Transverse colon (tissue), 4 donors: ENCODE measurements at regions not wholly inside any gene's neighbourhood (a gene's known extent, or its start where the extent isn't known, plus 50 kb on each side); places are given as distances from the start of the nearest gene placed in this dataset.

ENCODE experiments used
- DNase-seq: peaks from one replicate; pipeline ENCODE4 v3.0.0-alpha.2; 2019
- H3K27ac ChIP-seq, 4 donors: fragments of 200-600 bp; sonication (generic); 2 replicates each; pipeline ENCODE4 v1.5.1; 2016 to 2018; ENCODE audit warnings: inconsistent platforms in 4 of 4
- H3K27me3 ChIP-seq: fragments of 200-600 bp; sonication (generic); 2 replicates; pipeline ENCODE4 v1.5.1; 2017; ENCODE audit warnings: inconsistent platforms
- H3K36me3 ChIP-seq, 4 donors: fragments of 200-600 bp; sonication (generic); 2 replicates each; pipeline ENCODE4 v1.5.1; 2017 to 2019; ENCODE audit warnings: inconsistent platforms in 4 of 4
- H3K4me1 ChIP-seq, 4 donors: fragments of 200-600 bp; sonication (generic); 2 replicates each; pipeline ENCODE4 v1.5.1; 2017 to 2020; ENCODE audit warnings: inconsistent platforms in 4 of 4
- H3K4me3 ChIP-seq, 4 donors: fragments of 200-600 bp; sonication (generic); 1 replicate in 1 of 4; 2 replicates in 3 of 4; pipeline versions ENCODE4 v1.5.1 to v1.6.1; 2017 to 2019; ENCODE audit warnings: inconsistent platforms in 4 of 4
- H3K9me3 ChIP-seq, 2 donors: fragments of 200-600 bp; sonication (generic); 2 replicates each; pipeline ENCODE4 v1.5.1; 2017 to 2019; ENCODE audit warnings: inconsistent platforms in 2 of 2
- EP300 ChIP-seq: sonication (generic); formaldehyde crosslinking; IDR thresholded peaks from one replicate; pipeline ENCODE4 v1.6.1; 2017; ENCODE audit warnings: antibody characterized with exemption, low read depth
- POLR2A ChIP-seq: fragments of 450-650 bp; IDR thresholded peaks from one replicate; pipeline ENCODE4 v1.6.1; 2016; ENCODE audit warnings: antibody characterized with exemption, mild to moderate bottlenecking, moderate library complexity
- POLR2AphosphoS5 ChIP-seq, 3 donors: sonication (generic); formaldehyde crosslinking; IDR thresholded peaks; one replicate each; pipeline ENCODE4 v1.6.1; 2016; ENCODE audit warnings: antibody characterized with exemption in 3 of 3
- WGBS, 2 donors: methylation state at CpG; one replicate each; pipeline ENCODE4 v1.1.5; 2018; ENCODE audit warnings: low coverage in 1 of 2; 5-methylcytosine and 5-hydroxymethylcytosine counted together
- in situ Hi-C, 4 donors: fragments of 200-750 bp; cut with MboI; loops; one replicate each; pipeline versions ENCODE4 v1.15.0 to v1.15.1; 2017; ENCODE audit warnings: low sequenced_read_pairs in 3 of 4, low pct_ligation_motif_present in 1 of 4, low pct_unique_long_range_greater_than_20kb in 1 of 4
- intact Hi-C: fragments of 100-400 bp; cut with DNase I; formaldehyde crosslinking; loops from one replicate; pipeline ENCODE4 v1.15.1; 2023; ENCODE audit warnings: low total_unique reads
- TF ChIP-seq, protein P1 (sequence below), 5 experiments: fragments of 200-600 bp in 3 of 5; fragments of 450-650 bp in 2 of 5; sonication (generic) in 3 of 5; IDR thresholded peaks; 1 replicate in 2 of 5; 2 replicates in 3 of 5; pipeline ENCODE4 v1.5.1; 2016 to 2017; ENCODE audit warnings: antibody characterized with exemption in 5 of 5, inconsistent platforms in 3 of 5, mild to moderate bottlenecking in 2 of 5, moderate library complexity in 1 of 5

DNA sequence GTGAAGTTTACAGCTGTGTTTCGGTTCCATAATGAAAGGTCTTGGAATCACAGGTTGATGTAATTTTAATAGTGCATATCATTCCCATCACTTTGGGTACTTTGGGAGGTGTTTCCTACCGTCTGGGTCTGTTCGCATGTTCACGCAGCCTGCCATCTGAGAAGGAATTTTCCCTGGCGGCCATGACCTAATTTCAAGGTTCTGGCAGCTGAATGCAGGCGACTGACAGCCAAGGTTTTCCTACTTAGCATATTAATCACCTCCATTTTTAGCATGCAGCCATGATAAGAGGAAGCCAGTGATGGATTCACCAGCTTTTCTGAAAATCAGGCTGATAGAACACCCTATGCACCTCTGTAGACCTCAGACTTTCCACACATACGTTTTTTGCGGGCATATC is 319.1 kb upstream of the TMEM229A start:
- Histone ChIP-seq H3K36me3 (no peaks in the 10 kb centered on the region), H3K9me3 (no peaks in the 10 kb centered on the region), H3K4me3 (no peak overlapping the region), H3K4me1 (no peaks in the 10 kb centered on the region), H3K27me3 (no peaks in the 10 kb centered on the region), H3K27ac (no peak overlapping the region)
- intact Hi-C loops = no loop called here
- TF ChIP-seq, protein P1, sequence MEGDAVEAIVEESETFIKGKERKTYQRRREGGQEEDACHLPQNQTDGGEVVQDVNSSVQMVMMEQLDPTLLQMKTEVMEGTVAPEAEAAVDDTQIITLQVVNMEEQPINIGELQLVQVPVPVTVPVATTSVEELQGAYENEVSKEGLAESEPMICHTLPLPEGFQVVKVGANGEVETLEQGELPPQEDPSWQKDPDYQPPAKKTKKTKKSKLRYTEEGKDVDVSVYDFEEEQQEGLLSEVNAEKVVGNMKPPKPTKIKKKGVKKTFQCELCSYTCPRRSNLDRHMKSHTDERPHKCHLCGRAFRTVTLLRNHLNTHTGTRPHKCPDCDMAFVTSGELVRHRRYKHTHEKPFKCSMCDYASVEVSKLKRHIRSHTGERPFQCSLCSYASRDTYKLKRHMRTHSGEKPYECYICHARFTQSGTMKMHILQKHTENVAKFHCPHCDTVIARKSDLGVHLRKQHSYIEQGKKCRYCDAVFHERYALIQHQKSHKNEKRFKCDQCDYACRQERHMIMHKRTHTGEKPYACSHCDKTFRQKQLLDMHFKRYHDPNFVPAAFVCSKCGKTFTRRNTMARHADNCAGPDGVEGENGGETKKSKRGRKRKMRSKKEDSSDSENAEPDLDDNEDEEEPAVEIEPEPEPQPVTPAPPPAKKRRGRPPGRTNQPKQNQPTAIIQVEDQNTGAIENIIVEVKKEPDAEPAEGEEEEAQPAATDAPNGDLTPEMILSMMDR (IDR thresholded peaks at IDR 0.05) = no peak
- TF ChIP-seq EP300 (no peak), POLR2A (no peak), POLR2AphosphoS5 (IDR thresholded peaks at IDR 0.05) (no peak)
- in situ Hi-C loops = no loop called here
- 48 to 64% methylated on average over 4 to 8 of the region's 8 CpGs for WGBS, 2 donors
- no peak for DNase-seq

DNA sequence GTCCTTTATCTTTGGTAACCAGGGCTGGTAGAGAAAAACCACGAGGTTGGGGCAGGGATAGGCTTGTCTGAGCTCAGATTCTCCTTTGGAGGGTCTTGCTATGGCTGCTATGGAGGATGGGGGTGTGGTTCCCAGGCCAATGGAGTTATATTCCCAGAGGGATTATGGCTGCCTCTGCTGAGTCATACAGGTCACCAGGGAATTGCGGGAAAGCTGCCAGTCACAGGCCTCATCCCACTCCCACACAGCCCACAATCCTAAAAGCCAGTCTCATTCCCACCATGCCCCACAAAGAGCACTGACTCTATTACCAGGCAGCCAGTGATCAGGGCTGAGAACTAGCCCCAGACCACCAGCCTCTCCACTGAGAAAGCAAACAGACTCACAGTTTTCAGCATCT is 316.6 kb upstream of the TMEM229A start:
- no peak overlapping the region for H3K27ac ChIP-seq
- no peaks in the 10 kb centered on the region for H3K36me3 ChIP-seq
- H3K27me3 ChIP-seq = no peaks in the 10 kb centered on the region
- 58% methylated on average over 2 of the region's 2 CpGs; no CpG with 5 or more reads in 1 of the 2 donors for WGBS, 2 donors
- H3K4me3 ChIP-seq = no peak overlapping the region
- no peak for DNase-seq
- in situ Hi-C loops = no loop called here
- no peaks in the 10 kb centered on the region for H3K9me3 ChIP-seq
- intact Hi-C loops = loop anchor here (1.0 kb wide), 1 partner anchor 10 kb away; no protein-coding TSS in a partner anchor
- no peak for TF ChIP-seq POLR2AphosphoS5 (IDR thresholded peaks at IDR 0.05)
- TF ChIP-seq EP300 = no peak
- TF ChIP-seq, protein P1 (IDR thresholded peaks at IDR 0.05) = no peak
- TF ChIP-seq POLR2A = no peak
- no peaks in the 10 kb centered on the region for H3K4me1 ChIP-seq

DNA sequence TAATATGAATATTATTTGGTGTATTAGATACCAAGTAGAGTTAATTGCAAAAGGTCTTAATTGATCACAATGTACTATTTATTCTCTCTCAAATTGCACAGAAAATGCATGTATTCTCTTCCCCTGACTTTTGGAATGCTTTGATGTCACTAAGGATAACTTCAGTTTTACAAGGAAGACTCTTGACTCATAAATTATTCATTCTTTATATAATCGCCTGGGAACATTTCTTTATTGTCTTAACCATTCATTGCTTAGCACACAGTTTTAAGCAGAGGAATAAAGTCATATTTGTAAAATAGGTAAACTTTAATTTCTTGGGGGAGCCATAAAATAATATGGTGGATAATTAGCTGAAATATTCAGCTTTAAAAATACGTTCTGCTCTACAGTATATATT is 306.0 kb upstream of the TMEM229A start:
- H3K27ac ChIP-seq = no peak overlapping the region
- intact Hi-C loops (no loop called here), in situ Hi-C loops (no loop called here)
- no peaks in the 10 kb centered on the region for H3K27me3 ChIP-seq
- no peak for DNase-seq
- H3K4me3 ChIP-seq = no peak overlapping the region
- no peaks in the 10 kb centered on the region for H3K36me3 ChIP-seq
- WGBS, 2 donors = 37 to 41% methylated on average over 2 of the region's 2 CpGs
- H3K4me1 ChIP-seq = no peaks in the 10 kb centered on the region
- TF ChIP-seq POLR2A (no peak), POLR2AphosphoS5 (IDR thresholded peaks at IDR 0.05) (no peak), EP300 (no peak)
- TF ChIP-seq, protein P1 (IDR thresholded peaks at IDR 0.05) = no peak
- no peaks in the 10 kb centered on the region for H3K9me3 ChIP-seq

DNA sequence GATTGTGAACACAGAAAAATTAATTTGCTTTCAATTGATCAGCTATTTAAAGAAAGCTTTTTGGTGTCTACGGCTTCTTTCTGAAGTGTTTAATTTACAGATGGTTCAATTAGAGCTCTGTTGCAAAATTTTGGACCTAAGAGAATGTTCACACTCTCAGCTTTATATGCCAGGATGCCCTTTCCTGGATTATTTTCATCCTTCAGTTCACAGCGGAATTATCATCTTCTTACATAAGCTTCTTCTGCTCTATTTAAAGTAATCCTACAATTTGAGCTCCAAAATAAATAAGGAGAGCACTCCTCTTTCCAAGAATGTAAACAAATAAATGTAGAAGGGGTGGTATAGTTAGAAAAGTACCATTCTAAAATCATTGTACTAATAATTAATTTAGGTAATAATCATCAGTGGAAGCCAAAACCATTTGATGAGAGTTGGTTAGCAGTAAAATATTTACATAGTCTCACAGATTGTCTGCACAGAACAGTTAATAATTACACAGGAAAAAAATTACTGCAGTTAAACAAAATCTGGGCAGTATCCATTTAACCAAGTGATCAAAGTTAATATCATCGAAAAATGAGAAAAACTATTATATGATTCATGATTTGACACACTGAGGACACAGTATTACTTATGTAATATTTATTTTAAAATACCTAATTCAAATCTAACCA is 298.0 kb upstream of the TMEM229A start:
- no peak overlapping the region for H3K4me3 ChIP-seq
- in situ Hi-C loops = no loop called here
- H3K9me3 ChIP-seq = no peaks in the 10 kb centered on the region
- no peak for DNase-seq
- intact Hi-C loops = no loop called here
- H3K27ac ChIP-seq = no peak overlapping the region
- 46 to 61% methylated on average over 3 of the region's 3 CpGs for WGBS, 2 donors
- H3K27me3 ChIP-seq = no peaks in the 10 kb centered on the region
- H3K36me3 ChIP-seq = no peaks in the 10 kb centered on the region
- no peaks in the 10 kb centered on the region for H3K4me1 ChIP-seq
- no peak for TF ChIP-seq EP300
- no peak for TF ChIP-seq POLR2AphosphoS5 (IDR thresholded peaks at IDR 0.05)

DNA sequence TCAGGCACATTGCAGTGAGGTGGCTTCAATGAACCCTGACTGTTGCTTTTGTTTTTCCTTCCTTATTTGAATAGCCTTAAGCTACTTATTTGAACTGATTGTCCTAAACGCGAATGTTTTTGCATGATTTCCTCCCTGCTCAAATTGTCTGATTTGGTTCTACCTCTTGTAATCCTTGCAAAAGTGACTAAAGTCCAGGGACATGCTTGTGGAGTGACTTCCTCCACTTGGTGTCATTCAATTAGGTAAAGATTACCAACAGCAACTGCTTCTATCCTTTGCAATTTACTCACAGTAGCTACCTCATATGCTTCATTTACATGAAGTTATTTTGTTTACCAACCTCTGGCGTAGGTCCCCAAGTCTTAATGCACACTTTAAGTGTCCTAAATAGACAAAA is 295.9 kb upstream of the TMEM229A start:
- Histone ChIP-seq H3K4me3 (no peak overlapping the region), H3K9me3 (no peaks in the 10 kb centered on the region), H3K36me3 (no peaks in the 10 kb centered on the region), H3K27me3 (no peaks in the 10 kb centered on the region), H3K27ac (no peak overlapping the region), H3K4me1 (no peaks in the 10 kb centered on the region)
- 45 to 50% methylated on average over 3 of the region's 3 CpGs for WGBS, 2 donors
- DNase-seq = no peak
- intact Hi-C loops (no loop called here), in situ Hi-C loops (no loop called here)
- TF ChIP-seq POLR2A (no peak), EP300 (no peak), POLR2AphosphoS5 (IDR thresholded peaks at IDR 0.05) (no peak)
- TF ChIP-seq, protein P1 (IDR thresholded peaks at IDR 0.05) = no peak
